Activated CD8-positive, alpha-beta memory T cell treated with anti-CD3 and anti-CD28 coated beads for 36 hours (primary cell): ENCODE measurements at regions not wholly inside any gene's neighbourhood (a gene's known extent, or its start where the extent isn't known, plus 50 kb on each side); places are given as distances from the start of the nearest gene placed in this dataset.
"Not testable (repeated sequence)": the region's sequence is repeated elsewhere in the genome, so short reads cannot be mapped to it uniquely, and the experiment has no call there.

Source experiments
- CTCF ChIA-PET: fragments of 350-600 bp; sonication (Branson Sonifier 250); formaldehyde crosslinking; loops from one replicate; lab custom pipeline; 2021; ENCODE audit warnings: antibody characterized with exemption; lab: Charles Lee
- POLR2A ChIA-PET: fragments of 350-600 bp; sonication (Branson Sonifier 250); formaldehyde crosslinking; loops from one replicate; lab custom pipeline; 2021; ENCODE audit warnings: antibody characterized with exemption; lab: Charles Lee

DNA sequence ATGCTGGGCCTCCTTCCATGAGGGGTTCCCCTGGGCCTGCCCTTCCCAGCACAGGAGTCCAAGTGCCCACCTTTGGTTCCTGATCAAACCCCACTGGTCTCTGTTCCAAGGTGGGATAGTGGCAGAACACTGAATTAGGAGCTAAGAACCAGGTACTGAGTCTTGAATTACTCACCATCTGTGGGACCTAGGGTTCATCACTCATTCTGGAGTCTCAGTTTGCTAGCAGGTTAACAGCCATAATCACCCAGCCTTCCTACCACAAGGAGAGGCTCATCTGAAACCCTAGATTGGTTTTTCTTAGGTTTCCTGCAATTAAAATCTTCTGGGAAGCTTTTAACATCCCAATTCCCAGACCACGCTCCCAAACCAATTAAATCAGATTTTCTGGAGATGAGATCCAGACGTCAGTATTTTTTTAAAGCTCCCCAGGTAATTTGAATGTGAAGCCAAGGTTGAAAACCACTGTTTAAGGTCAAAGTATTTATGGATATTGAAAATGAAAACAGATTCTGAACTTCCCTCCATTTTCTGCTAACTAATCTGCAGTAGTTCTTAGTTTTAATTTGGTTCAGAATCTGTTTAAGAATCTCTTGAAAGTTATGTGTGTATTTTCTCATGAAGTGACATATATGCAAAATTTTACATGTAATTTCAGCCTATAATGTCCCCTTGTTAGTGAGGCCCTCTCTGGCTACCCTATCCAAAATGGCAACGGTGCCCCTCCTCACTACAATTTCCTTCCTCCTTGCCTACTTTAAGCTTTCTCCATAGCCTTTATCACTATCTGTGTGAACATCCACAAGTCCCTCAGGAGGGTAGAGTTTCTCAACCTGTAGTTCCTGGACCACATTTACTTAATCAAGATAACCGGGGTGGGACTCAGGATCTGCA, 166.5 kb upstream of the CXCR4 start:
- CTCF ChIA-PET: no interaction called here

DNA sequence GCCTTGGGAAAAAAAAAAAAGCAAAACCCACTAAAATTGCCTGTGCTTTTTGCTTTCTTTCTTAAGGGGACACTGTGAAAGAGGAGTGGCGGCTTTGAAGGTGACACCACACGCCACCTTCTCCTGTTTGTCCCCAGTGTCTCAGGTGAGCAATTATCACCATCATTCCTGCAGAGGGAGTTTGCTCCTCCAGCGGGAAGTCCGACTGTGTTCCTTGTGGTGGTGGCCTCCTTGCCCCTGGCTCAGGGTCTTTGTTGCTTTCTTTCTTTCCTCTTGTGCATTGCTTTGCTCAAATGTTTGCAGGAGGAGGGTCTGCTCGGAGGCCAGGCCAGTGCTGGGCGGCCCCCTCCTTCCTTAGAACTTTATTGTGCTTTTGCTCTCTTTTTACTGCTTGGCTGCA, 164.3 kb upstream of the CXCR4 start:
- CTCF ChIA-PET: interaction anchor here (0.7 kb wide), 1 partner anchor 124 kb away, joined by 3 read pairs; no protein-coding TSS in a partner anchor
- POLR2A ChIA-PET: no interaction called here

More for the DNA sequence above, 166.5 kb upstream of the CXCR4 start:
- POLR2A ChIA-PET: interaction anchor here (0.5 kb wide), 1 partner anchor 130 kb away, joined by 3 read pairs; no protein-coding TSS in a partner anchor

GRCh38 chr2:136281281-136282114, 163.5 kb upstream of the CXCR4 start:
- POLR2A ChIA-PET: interaction anchor here (0.6 to 1.3 kb wide), 2 partner anchors 24 to 46 kb away, joined by 3 read pairs; no protein-coding TSS in a partner anchor

DNA sequence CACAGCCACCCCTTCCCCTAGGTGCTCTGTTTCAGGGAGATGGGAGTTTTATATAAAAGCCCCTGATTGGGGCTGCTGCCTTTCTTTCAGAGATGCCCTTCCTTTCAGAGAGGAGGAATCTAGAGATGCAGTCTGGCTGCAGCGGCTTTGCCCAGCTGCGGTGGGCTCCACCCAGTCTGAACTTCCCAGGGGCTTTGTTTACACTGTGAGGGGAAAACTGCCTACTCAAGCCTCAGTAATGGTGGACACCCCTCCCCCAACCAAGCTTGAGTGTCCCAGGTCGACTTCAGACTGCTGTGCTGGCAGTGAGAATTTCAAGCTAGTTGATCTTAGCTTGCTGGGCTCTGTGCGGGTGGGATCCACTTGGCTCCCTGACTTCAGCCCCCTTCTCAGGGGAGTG, 148.4 kb upstream of the CXCR4 start:
- CTCF ChIA-PET: interaction anchor here (0.6 kb wide), 1 partner anchor 1335 kb away, joined by 5 read pairs; no protein-coding TSS in a partner anchor

More at GRCh38 chr2:136281281-136282114, 163.5 kb upstream of the CXCR4 start:
- CTCF ChIA-PET: interaction anchor here (0.7 to 1.4 kb wide), 5 partner anchors 16 to 246 kb away, joined by 3 read pairs; no protein-coding TSS in a partner anchor

GRCh38 chr2:136259551-136259950, 141.6 kb upstream of the CXCR4 start:
- POLR2A ChIA-PET: no interaction called here
- CTCF ChIA-PET: no interaction called here

More for the DNA sequence above, 148.4 kb upstream of the CXCR4 start:
- POLR2A ChIA-PET: not testable (repeated sequence)

DNA sequence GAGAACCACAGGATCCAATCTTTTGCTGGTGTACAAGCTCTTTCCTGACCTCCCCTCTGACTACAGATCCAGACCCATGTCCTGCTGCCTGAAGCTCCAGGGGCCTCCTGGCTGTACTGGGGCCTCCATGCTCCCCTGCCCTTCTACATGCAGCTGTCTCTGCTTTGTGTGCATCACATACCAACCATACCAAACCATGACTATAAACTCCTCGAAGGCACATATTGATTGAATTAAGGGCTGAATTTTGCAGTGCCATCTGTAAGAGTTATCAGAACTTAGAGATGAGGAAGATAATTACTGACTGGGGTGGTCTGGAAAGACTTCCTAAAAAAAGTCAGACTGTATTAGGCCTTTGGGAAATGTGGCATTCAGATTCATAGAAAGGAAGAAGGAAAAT, 139.9 kb upstream of the CXCR4 start:
- ChIA-PET CTCF (no interaction called here), POLR2A (no interaction called here)

DNA sequence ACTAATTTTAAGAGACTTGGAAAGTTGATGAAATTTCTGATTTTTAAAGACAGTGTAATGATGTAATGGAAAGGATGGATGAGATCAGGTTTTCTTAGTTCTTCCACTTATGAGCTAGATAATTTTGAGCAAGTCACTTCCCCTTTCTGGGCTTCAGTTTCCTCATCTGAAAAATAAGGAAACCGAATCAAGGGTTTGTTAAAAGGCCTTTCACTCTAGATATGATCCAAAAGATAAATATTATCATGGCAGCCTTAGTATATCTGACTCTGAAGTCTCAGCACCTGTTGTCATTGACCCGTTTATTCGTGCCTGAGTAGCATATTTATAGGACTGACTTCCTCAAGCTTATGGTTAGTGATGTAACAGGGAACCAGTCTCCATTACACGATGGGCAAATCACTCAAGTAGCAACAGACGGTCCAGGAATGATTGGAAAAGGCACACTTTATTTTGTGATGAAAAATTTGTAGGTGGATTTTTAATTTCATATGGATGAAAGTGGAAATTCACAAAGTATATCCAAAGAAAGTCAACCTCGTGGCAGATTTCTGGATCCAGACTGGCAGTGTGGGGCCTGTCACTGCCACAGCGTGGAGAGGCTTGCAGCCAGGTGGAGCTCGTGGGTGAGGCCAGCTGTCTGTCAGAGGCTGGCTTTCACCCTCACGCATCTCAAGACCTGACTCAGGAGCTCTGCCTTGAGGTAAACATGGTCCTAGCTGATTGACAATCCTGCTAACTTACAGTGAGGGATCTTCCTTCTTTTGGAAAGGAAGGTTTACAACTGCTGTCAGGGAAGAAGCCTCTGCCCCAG, 137.9 kb upstream of the CXCR4 start:
- ChIA-PET CTCF (interaction anchor here (1.1 kb wide), 1 partner anchor 10 kb away, joined by 3 read pairs; no protein-coding TSS in a partner anchor), POLR2A (no interaction called here)

DNA sequence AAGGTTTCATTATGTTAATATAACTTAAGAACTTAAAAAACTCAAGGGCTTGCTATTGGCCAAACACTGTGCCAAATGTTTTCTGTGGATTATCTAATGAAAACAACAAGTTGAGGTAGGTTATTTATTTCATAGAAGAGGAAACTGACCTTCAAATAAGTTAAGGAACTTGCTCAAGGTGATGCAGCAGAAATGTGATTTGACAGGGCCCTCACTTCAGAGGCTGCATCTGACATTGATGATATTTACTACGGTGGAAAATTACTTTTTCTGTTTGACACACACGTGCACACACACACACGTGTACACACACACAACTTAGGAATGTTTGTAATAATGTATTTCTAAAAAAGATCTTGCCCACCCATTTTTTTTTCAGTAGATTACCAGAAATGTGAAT, 137.2 kb upstream of the CXCR4 start:
- CTCF ChIA-PET: no interaction called here
- POLR2A ChIA-PET: no interaction called here

DNA sequence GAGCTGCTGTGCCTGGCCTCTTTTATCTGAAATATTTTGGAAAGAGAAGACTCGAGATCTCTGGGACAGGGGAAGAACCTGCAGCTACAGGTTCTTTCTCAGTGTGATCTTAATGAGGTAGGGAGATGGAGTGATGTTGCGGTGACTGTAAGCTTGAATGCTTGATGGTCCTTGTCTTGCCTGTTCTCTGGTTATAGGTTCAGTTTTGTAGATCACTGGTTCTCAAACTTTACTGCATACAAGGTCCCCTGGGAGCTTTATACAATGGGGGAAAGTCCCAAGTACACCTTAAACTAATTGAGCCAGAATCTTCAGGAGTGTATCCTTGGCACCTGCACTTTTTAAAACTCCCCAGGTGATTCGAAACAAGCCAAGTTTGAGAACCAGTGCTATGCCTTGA, 136.7 kb upstream of the CXCR4 start:
- POLR2A ChIA-PET: no interaction called here

DNA sequence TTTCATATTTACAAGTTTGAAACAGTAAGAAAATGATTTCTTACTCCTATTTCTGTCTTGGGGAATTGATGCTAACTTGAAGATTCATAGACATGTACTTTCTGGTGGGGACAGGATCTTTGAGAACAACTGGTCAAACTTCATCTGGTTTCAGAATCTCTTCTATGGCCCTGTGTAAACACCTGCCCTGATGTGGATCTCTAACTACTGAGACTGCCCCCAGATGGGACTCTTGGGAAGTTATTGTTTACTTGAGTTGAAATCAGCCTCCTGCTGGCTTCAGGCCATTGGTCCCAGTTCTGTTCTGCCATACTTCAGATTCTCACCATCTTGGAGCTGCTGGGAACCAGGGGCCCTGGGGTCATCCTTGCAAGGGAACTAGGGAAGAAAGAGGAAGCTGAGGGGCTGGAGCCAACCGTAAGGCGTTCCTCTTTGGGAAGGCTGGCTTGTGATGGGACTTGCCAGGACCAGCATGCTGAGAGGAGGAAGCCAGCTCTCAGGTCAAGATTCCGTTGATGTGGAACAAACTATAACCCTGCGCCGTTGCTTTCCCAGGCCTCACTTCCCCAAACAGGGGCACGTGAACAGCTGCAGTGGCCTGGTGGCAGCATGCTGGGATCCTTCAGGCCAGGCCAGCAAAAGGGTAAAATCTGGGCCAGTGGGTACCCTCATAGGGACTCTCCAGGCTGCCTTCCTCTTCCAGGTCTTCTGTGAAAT, 135.5 kb upstream of the CXCR4 start:
- POLR2A ChIA-PET: no interaction called here
- CTCF ChIA-PET: no interaction called here

More for the DNA sequence above, 136.7 kb upstream of the CXCR4 start:
- CTCF ChIA-PET: no interaction called here

GRCh38 chr2:136251885-136252585, 134.1 kb upstream of the CXCR4 start:
- ChIA-PET CTCF (no interaction called here), POLR2A (no interaction called here)

DNA sequence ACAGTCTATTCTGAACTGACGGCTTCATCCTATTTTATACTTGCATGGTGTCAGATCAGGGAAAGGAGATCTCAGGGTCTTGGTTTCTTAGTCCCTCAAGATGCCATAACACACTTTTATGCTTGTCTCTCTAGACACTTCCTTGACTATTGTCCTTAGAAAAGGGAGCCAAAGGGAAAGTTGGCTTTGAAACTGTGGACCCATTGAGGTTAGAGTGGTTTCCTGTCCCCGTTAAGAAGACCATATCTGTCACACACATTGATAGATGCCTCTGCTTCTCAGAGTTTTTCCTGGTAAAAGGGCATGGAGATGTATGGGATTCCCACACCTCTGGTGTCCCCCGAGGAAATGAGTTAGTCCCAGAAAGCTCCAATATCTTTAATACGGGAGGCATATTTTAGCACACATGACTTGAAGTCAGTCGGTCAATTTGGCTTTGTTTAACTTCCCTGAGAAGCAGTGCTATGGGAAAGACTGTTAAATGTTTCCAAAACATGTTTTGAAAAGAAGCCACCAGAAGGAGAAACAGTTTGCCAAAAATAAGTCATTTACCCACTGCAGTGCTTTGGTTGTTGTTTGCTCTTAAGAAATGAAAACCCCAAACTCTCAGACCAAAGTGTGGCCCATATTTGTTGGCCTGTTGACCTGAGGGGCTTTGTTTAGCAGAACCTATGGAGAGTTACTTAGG, 133.4 kb upstream of the CXCR4 start:
- CTCF ChIA-PET: no interaction called here
- POLR2A ChIA-PET: no interaction called here

GRCh38 chr2:136250131-136250530, 132.2 kb upstream of the CXCR4 start:
- ChIA-PET CTCF (no interaction called here), POLR2A (no interaction called here)

- ChIA-PET POLR2A (no interaction called here), CTCF (no interaction called here)
Measured at GRCh38 chr2:136248907-136249306, 131.0 kb upstream of the CXCR4 start.

- CTCF ChIA-PET: no interaction called here
Measured at GRCh38 chr2:136248242-136248641, 130.3 kb upstream of the CXCR4 start.

DNA sequence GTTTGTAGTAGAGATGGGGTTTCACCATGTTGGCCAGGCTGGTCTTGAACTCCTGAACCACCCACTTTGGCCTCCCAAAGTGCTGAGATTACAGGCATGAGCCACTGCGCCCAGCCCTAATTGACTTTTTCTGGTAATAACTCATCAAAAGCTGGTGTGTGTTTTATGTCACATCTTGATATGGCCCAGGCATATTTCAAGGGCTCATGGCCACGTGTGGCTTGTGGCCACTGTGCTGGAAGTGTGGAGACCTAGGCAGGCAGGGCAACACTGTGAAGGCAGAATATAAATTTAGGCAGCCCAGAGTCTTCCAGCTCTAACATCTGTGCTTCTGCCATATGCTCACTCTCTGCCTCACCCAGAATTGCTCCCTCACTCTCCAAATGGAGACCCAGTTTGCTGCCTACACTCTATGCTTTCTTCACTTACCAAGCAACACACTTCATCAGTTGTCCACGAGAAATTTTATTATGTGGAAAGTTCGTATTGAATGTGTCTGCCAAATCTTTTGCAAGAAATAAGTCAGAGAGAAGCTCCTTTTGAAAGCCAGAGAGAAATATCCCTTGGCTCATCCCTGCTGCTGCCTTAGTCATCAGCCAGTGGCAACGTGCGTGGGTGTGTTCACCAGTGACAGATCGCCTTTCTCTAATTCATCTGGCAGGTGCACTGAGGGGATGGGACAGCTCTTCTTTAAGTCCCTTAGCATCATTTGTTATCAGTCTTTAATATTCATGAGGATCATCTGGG, 129.4 kb upstream of the CXCR4 start:
- ChIA-PET CTCF (interaction anchor here (1.4 kb wide), 1 partner anchor 9 kb away, joined by 3 read pairs; no protein-coding TSS in a partner anchor), POLR2A (no interaction called here)

More at GRCh38 chr2:136248242-136248641, 130.3 kb upstream of the CXCR4 start:
- POLR2A ChIA-PET: no interaction called here
